Adipocyte (in vitro differentiated cells): ENCODE measurements at regions not wholly inside any gene's neighbourhood (a gene's known extent, or its start where the extent isn't known, plus 50 kb on each side); places are given as distances from the start of the nearest gene placed in this dataset.

Experiments used
- DNase-seq: peaks from one replicate; pipeline ENCODE4 v3.0.0-alpha.2; 2015; ENCODE audit warnings: low read depth
- H3K27me3 ChIP-seq: replicated peaks from 2 replicates; pipeline ENCODE4 v1.7.0; 2013; ENCODE audit warnings: mild to moderate bottlenecking, low read length, moderate library complexity; ENCODE audit not compliant: control insufficient read depth, insufficient read depth
- H3K36me3 ChIP-seq: 2 replicates; pipeline ENCODE4 v1.7.0; 2013; ENCODE audit warnings: low read length, mild to moderate bottlenecking, moderate library complexity; ENCODE audit not compliant: control insufficient read depth, insufficient read depth, severe bottlenecking
- H3K4me1 ChIP-seq: 2 replicates; pipeline ENCODE4 v1.7.0; 2013; ENCODE audit warnings: mild to moderate bottlenecking, low read length, moderate library complexity; ENCODE audit not compliant: control insufficient read depth, insufficient read depth
- H3K4me3 ChIP-seq: 2 replicates; pipeline ENCODE4 v1.7.0; 2013; ENCODE audit warnings: mild to moderate bottlenecking, low read length, moderate library complexity
- H3K9ac ChIP-seq: 2 replicates; pipeline ENCODE4 v1.7.0; 2013; ENCODE audit warnings: mild to moderate bottlenecking, low read length, moderate library complexity
- H3K9me3 ChIP-seq: 2 replicates; pipeline ENCODE4 v1.7.0; 2013; ENCODE audit warnings: mild to moderate bottlenecking, low read length, moderate library complexity; ENCODE audit not compliant: control insufficient read depth

- DNase-seq = no peak
- peaks cover 21% of the 10 kb centered on the region for H3K27me3 ChIP-seq
These were observed 197.3 kb upstream of the PODXL start for GRCh38 chr7:131753620-131754222.

GRCh38 chr7:131747658-131748232, 191.3 kb upstream of the PODXL start:
- Histone ChIP-seq H3K4me1 (no peaks in the 10 kb centered on the region), H3K36me3 (no peaks in the 10 kb centered on the region), H3K27me3 (peaks cover 30% of the 10 kb centered on the region), H3K9me3 (peaks cover 12% of the 10 kb centered on the region), H3K4me3 (no peak overlapping the region), H3K9ac (no peak overlapping the region)
- DNase-seq = no peak

More at GRCh38 chr7:131753620-131754222, 197.3 kb upstream of the PODXL start:
- Histone ChIP-seq H3K9ac (no peak overlapping the region), H3K36me3 (no peaks in the 10 kb centered on the region), H3K4me3 (no peak overlapping the region), H3K4me1 (no peaks in the 10 kb centered on the region), H3K9me3 (peaks cover 12% of the 10 kb centered on the region)

GRCh38 chr7:131745390-131746248, 189.2 kb upstream of the PODXL start:
- Histone ChIP-seq H3K36me3 (no peaks in the 10 kb centered on the region), H3K4me1 (no peaks in the 10 kb centered on the region), H3K27me3 (peaks cover 46% of the 10 kb centered on the region), H3K4me3 (no peak overlapping the region), H3K9ac (no peak overlapping the region), H3K9me3 (peaks cover 12% of the 10 kb centered on the region)
- peak; percentile 57 for DNase-seq

GRCh38 chr7:131741446-131741845, 185.0 kb upstream of the PODXL start:
- Histone ChIP-seq H3K4me1 (no peaks in the 10 kb centered on the region), H3K36me3 (no peaks in the 10 kb centered on the region), H3K27me3 (peaks cover 59% of the 10 kb centered on the region), H3K9me3 (no peaks in the 10 kb centered on the region), H3K9ac (no peak overlapping the region), H3K4me3 (no peak overlapping the region)
- no peak for DNase-seq

- H3K9ac ChIP-seq = no peak overlapping the region
These were observed 181.5 kb upstream of the PODXL start for GRCh38 chr7:131737746-131738465.

GRCh38 chr7:131735101-131735500, 178.7 kb upstream of the PODXL start:
- H3K4me1 ChIP-seq = no peaks in the 10 kb centered on the region
- no peak overlapping the region for H3K4me3 ChIP-seq
- no peak overlapping the region for H3K9ac ChIP-seq
- H3K36me3 ChIP-seq = no peaks in the 10 kb centered on the region
- no peaks in the 10 kb centered on the region for H3K9me3 ChIP-seq
- H3K27me3 ChIP-seq = peaks cover 52% of the 10 kb centered on the region
- DNase-seq = no peak

More at GRCh38 chr7:131737746-131738465, 181.5 kb upstream of the PODXL start:
- H3K4me3 ChIP-seq = no peak overlapping the region
- H3K4me1 ChIP-seq = no peaks in the 10 kb centered on the region
- peaks cover 67% of the 10 kb centered on the region for H3K27me3 ChIP-seq
- H3K9me3 ChIP-seq = no peaks in the 10 kb centered on the region
- DNase-seq = no peak
- no peaks in the 10 kb centered on the region for H3K36me3 ChIP-seq

- DNase-seq = no peak
- H3K36me3 ChIP-seq = no peaks in the 10 kb centered on the region
These were observed 177.2 kb upstream of the PODXL start for GRCh38 chr7:131733604-131734003.

GRCh38 chr7:131727189-131727588, 170.8 kb upstream of the PODXL start:
- Histone ChIP-seq H3K4me1 (peaks cover 6% of the 10 kb centered on the region), H3K27me3 (peaks cover 11% of the 10 kb centered on the region), H3K4me3 (no peak overlapping the region), H3K36me3 (no peaks in the 10 kb centered on the region), H3K9ac (no peak overlapping the region), H3K9me3 (peaks cover 4% of the 10 kb centered on the region)
- no peak for DNase-seq

More at GRCh38 chr7:131733604-131734003, 177.2 kb upstream of the PODXL start:
- Histone ChIP-seq H3K9me3 (peaks cover 1% of the 10 kb centered on the region), H3K4me3 (no peak overlapping the region), H3K9ac (no peak overlapping the region), H3K4me1 (no peaks in the 10 kb centered on the region), H3K27me3 (peaks cover 42% of the 10 kb centered on the region)

- no peak overlapping the region for H3K4me3 ChIP-seq
- no peaks in the 10 kb centered on the region for H3K36me3 ChIP-seq
- no peak overlapping the region for H3K9ac ChIP-seq
- DNase-seq = no peak
- peaks cover 8% of the 10 kb centered on the region for H3K27me3 ChIP-seq
- peaks cover 4% of the 10 kb centered on the region for H3K9me3 ChIP-seq
- peaks cover 6% of the 10 kb centered on the region for H3K4me1 ChIP-seq
These were observed 170.3 kb upstream of the PODXL start for GRCh38 chr7:131726686-131727085.

- Histone ChIP-seq H3K9ac (no peak overlapping the region), H3K9me3 (peaks cover 4% of the 10 kb centered on the region), H3K4me3 (no peak overlapping the region), H3K27me3 (peaks cover 8% of the 10 kb centered on the region), H3K36me3 (no peaks in the 10 kb centered on the region), H3K4me1 (peaks cover 6% of the 10 kb centered on the region)
- no peak for DNase-seq
These were observed 169.6 kb upstream of the PODXL start for GRCh38 chr7:131726031-131726430.
